ENCODE measurements at regions not wholly inside any gene's neighbourhood (a gene's known extent, or its start where the extent isn't known, plus 50 kb on each side); places are given as distances from the start of the nearest gene placed in this dataset.

GRCh38 chr14:89740241-89740640 is 214.3 kb downstream of the EFCAB11 start:
- TF ChIP-seq CTCF (IDR thresholded peaks at IDR 0.05; ENCODE audit: low read length) = no peak
- no peak for TF ChIP-seq EZH2 (IDR thresholded peaks at IDR 0.05; ENCODE audit: borderline replicate concordance, low read length)

All from OCI-LY1 (cell line).